HepG2 (cell line): ENCODE measurements at regions not wholly inside any gene's neighbourhood (a gene's known extent, or its start where the extent isn't known, plus 50 kb on each side); places are given as distances from the start of the nearest gene placed in this dataset.

Experiments
- BHLHE40 ChIP-seq: IDR thresholded peaks from 2 replicates; pipeline ENCODE4 v1.6.1; 2011; ENCODE audit warnings: low read length, improper control_type of control experiment
- BRD4 ChIP-seq: sonication (generic); formaldehyde crosslinking; IDR thresholded peaks from 2 replicates; pipeline ENCODE4 v1.4.0; 2020; ENCODE audit warnings: missing genetic modification reagents
- ERF ChIP-seq: IDR thresholded peaks from 2 replicates; pipeline ENCODE4 v1.6.1; 2018; ENCODE audit warnings: missing biosample characterization, missing genetic modification reagents
- EZH2 ChIP-seq: conservative IDR thresholded peaks from 2 replicates; pipeline ENCODE4 v1.6.1; 2012; ENCODE audit warnings: mild to moderate bottlenecking, low read depth, low read length, moderate library complexity
- HMGA1 ChIP-seq: sonication (generic); formaldehyde crosslinking; conservative IDR thresholded peaks from 2 replicates; pipeline ENCODE4 v1.4.0; 2020; ENCODE audit warnings: missing genetic modification reagents
- MXI1 ChIP-seq: IDR thresholded peaks from 3 replicates; pipeline ENCODE4 v1.6.1; 2012; ENCODE audit warnings: low read depth, low read length, inconsistent platforms, borderline replicate concordance
- ZC3H13 ChIP-seq: sonication (generic); formaldehyde crosslinking; IDR thresholded peaks from 2 replicates; pipeline ENCODE4 v1.8.1; 2023; ENCODE audit warnings: mild to moderate bottlenecking, missing genetic modification reagents, moderate library complexity
- ZNF10 ChIP-seq: sonication (generic); formaldehyde crosslinking; IDR thresholded peaks from 2 replicates; pipeline ENCODE4 v1.4.0; 2020; ENCODE audit warnings: mild to moderate bottlenecking, low read depth, missing genetic modification reagents, borderline replicate concordance
- ZNF282 ChIP-seq: fragments of 450-650 bp; IDR thresholded peaks from 2 replicates; pipeline ENCODE4 v1.6.1; 2018; ENCODE audit not compliant: partially characterized antibody
- ZNF3 ChIP-seq: IDR thresholded peaks from 2 replicates; pipeline ENCODE4 v1.7.0; 2017; ENCODE audit warnings: inconsistent platforms
- ZNF777 ChIP-seq: sonication (generic); formaldehyde crosslinking; IDR thresholded peaks from 2 replicates; pipeline ENCODE4 v1.4.0; 2020; ENCODE audit warnings: missing genetic modification reagents
- TF ChIP-seq, protein P1 (sequence below): sonication (generic); formaldehyde crosslinking; IDR thresholded peaks from 2 replicates; pipeline ENCODE4 v1.5.0; 2020; ENCODE audit warnings: mild to moderate bottlenecking, missing genetic modification reagents, moderate library complexity
- TF ChIP-seq, protein P2 (sequence below): conservative IDR thresholded peaks from 2 replicates; pipeline ENCODE4 v1.6.1; 2018; ENCODE audit warnings: missing genetic modification reagents
- TF ChIP-seq, protein P3 (sequence below): sonication (generic); formaldehyde crosslinking; IDR thresholded peaks from 2 replicates; pipeline ENCODE4 v1.4.0; 2020; ENCODE audit warnings: missing genetic modification reagents

DNA sequence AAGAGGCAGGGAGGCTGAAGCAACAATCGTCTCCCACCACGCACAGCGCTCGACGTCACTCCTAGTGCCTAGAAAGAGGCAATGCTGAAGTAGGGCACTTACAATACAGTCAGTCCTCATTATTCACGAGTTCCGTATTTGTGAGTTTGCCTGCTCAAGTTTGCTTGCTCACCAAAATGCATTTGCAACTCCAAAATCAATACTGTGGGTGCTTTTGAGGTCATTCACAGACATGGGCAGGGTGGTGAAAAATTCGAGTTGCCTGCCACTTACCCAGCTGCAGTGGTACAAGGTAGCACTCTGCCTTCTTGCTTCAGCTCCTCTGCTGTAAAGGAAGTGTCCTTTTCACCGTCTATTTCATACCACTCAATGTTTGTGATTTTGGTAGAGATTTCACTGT, 113.7 kb upstream of the NCK2 start:
- TF ChIP-seq ERF (no peak), ZNF777 (CRISPR knock-in tag) (no peak), BHLHE40 (no peak), MXI1 (no peak), EZH2 (no peak), ZNF10 (no peak), BRD4 (no peak), ZNF3 (CRISPR knock-in tag) (no peak), HMGA1 (no peak), ZC3H13 (CRISPR knock-in tag) (no peak), ZNF282 (no peak)
- TF ChIP-seq, protein P1, sequence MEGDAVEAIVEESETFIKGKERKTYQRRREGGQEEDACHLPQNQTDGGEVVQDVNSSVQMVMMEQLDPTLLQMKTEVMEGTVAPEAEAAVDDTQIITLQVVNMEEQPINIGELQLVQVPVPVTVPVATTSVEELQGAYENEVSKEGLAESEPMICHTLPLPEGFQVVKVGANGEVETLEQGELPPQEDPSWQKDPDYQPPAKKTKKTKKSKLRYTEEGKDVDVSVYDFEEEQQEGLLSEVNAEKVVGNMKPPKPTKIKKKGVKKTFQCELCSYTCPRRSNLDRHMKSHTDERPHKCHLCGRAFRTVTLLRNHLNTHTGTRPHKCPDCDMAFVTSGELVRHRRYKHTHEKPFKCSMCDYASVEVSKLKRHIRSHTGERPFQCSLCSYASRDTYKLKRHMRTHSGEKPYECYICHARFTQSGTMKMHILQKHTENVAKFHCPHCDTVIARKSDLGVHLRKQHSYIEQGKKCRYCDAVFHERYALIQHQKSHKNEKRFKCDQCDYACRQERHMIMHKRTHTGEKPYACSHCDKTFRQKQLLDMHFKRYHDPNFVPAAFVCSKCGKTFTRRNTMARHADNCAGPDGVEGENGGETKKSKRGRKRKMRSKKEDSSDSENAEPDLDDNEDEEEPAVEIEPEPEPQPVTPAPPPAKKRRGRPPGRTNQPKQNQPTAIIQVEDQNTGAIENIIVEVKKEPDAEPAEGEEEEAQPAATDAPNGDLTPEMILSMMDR (CRISPR knock-in tag) = no peak
- TF ChIP-seq, protein P2, sequence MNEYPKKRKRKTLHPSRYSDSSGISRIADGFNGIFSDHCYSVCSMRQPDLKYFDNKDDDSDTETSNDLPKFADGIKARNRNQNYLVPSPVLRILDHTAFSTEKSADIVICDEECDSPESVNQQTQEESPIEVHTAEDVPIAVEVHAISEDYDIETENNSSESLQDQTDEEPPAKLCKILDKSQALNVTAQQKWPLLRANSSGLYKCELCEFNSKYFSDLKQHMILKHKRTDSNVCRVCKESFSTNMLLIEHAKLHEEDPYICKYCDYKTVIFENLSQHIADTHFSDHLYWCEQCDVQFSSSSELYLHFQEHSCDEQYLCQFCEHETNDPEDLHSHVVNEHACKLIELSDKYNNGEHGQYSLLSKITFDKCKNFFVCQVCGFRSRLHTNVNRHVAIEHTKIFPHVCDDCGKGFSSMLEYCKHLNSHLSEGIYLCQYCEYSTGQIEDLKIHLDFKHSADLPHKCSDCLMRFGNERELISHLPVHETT (CRISPR knock-in tag) = no peak
- TF ChIP-seq, protein P3, sequence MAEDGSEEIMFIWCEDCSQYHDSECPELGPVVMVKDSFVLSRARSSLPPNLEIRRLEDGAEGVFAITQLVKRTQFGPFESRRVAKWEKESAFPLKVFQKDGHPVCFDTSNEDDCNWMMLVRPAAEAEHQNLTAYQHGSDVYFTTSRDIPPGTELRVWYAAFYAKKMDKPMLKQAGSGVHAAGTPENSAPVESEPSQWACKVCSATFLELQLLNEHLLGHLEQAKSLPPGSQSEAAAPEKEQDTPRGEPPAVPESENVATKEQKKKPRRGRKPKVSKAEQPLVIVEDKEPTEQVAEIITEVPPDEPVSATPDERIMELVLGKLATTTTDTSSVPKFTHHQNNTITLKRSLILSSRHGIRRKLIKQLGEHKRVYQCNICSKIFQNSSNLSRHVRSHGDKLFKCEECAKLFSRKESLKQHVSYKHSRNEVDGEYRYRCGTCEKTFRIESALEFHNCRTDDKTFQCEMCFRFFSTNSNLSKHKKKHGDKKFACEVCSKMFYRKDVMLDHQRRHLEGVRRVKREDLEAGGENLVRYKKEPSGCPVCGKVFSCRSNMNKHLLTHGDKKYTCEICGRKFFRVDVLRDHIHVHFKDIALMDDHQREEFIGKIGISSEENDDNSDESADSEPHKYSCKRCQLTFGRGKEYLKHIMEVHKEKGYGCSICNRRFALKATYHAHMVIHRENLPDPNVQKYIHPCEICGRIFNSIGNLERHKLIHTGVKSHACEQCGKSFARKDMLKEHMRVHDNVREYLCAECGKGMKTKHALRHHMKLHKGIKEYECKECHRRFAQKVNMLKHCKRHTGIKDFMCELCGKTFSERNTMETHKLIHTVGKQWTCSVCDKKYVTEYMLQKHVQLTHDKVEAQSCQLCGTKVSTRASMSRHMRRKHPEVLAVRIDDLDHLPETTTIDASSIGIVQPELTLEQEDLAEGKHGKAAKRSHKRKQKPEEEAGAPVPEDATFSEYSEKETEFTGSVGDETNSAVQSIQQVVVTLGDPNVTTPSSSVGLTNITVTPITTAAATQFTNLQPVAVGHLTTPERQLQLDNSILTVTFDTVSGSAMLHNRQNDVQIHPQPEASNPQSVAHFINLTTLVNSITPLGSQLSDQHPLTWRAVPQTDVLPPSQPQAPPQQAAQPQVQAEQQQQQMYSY (CRISPR knock-in tag) = no peak
